ENCODE measurements at regions not wholly inside any gene's neighbourhood (a gene's known extent, or its start where the extent isn't known, plus 50 kb on each side); places are given as distances from the start of the nearest gene placed in this dataset.
A peak's percentile ranks its signal among the peaks of the same experiment; 100 is the strongest.
"Not testable (repeated sequence)": the region's sequence is repeated elsewhere in the genome, so short reads cannot be mapped to it uniquely, and the experiment has no call there.

DNA sequence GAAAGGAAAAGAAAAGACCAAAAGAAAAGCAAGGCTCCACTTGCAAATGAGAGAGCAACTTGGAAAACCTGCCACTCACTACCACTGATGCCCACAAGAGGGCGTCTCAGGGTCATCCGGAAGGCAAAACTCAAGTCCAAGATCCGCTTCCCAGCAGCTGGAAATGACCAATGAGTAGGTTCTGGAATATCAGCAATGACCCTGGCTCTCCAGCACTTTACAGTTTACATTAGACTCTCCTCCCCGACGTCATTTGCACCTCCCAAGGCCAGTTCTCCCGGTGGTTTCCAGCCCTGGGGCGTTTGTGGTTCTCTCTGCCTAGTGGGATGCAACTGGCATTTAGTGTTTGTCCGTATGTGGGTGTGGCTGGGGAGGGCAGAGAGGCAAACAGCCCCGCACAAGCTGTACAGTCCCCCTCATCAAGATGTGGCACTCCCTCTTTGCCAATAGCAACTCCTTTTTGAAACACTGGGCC lies 193.8 kb upstream of the ZNF618 start:
- no peak overlapping the region for H3K4me3 ChIP-seq (ENCODE audit: low read depth, low read length)
- DNase-seq (ENCODE audit: low read depth): peak; percentile 92
- TF ChIP-seq, protein P1, sequence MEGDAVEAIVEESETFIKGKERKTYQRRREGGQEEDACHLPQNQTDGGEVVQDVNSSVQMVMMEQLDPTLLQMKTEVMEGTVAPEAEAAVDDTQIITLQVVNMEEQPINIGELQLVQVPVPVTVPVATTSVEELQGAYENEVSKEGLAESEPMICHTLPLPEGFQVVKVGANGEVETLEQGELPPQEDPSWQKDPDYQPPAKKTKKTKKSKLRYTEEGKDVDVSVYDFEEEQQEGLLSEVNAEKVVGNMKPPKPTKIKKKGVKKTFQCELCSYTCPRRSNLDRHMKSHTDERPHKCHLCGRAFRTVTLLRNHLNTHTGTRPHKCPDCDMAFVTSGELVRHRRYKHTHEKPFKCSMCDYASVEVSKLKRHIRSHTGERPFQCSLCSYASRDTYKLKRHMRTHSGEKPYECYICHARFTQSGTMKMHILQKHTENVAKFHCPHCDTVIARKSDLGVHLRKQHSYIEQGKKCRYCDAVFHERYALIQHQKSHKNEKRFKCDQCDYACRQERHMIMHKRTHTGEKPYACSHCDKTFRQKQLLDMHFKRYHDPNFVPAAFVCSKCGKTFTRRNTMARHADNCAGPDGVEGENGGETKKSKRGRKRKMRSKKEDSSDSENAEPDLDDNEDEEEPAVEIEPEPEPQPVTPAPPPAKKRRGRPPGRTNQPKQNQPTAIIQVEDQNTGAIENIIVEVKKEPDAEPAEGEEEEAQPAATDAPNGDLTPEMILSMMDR (IDR thresholded peaks at IDR 0.05; ENCODE audit: insufficient read depth, low read depth, low read length): peak; percentile 96

DNA sequence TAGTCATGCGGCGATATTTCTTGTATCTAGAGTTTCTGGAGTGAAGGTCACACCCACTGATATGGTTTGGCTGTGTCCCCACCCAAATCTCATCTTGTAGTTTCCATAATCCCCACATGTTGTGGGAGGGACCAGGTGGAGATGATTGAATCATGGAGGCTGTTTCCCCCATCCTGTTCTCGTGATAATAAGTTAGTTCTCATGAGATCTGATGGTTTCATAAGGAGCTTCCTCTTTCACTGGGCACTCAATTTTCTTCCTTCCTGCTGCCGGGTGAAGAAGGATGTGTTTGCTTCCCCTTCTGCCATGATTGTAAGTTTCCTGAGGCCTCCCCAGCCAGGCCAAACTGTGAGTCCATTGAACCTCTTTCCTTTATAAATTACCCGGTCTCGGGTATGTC lies 190.5 kb upstream of the ZNF618 start:
- not testable (repeated sequence) for H3K4me3 ChIP-seq (ENCODE audit: low read depth, low read length); DNase-seq (ENCODE audit: low read depth)

DNA sequence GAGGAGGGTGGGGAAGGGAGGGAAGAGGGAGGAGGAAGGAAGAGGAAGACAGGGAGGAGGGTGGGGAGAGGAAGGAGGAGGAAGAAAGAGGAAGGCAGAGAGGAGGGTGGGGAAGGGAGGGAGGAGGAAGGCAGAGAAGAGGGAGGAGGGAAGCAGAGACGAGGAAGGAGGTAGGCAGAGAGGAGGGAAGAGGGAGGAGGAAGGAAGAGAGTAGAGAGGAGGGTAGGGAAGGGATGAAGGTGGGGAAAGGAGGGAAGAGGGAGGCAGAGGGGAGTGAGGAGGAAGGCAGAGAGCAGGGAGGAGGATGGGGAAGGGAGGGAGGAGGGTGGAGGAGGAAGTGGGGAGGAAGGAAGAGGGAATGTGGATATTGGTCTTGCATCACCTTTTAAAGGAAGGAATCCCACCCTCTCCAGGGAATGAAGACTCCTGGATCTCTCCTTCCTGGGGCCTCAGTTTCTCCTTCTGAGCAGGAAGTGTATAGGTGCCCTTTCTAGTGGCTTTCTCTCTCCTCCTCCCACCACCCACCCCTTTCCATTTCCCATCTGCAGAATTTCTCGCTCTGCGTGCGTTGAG lies 188.9 kb upstream of the ZNF618 start:
- TF ChIP-seq, protein P1 (IDR thresholded peaks at IDR 0.05; ENCODE audit: insufficient read depth, low read depth, low read length): no peak
- H3K4me3 ChIP-seq (ENCODE audit: low read depth, low read length): no peak overlapping the region
- no peak for DNase-seq (ENCODE audit: low read depth)

DNA sequence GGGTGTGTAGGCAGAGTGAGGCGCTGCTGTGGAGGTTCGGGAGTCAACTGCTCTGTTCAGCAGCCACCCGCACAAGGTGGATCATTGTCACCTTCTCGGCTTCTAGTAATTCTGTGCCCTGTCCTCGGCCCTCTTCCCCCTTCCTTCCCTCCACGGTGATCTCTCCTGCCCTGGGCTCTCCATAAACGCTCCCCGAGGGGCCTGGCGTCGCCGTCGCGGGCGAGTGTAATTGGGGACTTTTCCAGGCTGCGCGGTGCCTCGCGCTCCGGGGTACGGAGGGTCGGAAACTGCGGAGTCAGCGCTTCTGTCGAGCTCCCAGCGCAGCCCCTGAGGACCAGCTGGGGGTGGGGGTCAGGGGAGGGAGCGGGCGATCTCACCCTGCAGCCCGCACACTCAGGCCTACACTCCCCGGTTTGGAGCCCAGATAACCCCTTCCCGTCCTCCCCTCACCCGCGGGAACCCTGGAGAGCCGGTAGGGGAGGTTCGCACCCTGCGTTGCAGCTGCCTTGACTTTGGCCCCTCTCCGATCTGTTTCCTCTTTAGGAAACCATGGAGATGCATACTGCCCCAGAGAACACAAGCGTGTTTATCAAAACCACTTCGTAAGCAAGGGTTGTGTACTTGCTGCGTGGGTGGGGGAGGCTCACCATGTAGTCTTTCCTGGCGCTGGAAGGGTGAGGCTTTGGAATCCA lies 188.3 kb upstream of the ZNF618 start:
- TF ChIP-seq, protein P1 (IDR thresholded peaks at IDR 0.05; ENCODE audit: insufficient read depth, low read depth, low read length): no peak
- no peak overlapping the region for H3K4me3 ChIP-seq (ENCODE audit: low read depth, low read length)
- DNase-seq (ENCODE audit: low read depth): peak; percentile 37

GRCh38 chr9:113690055-113690740 lies 185.9 kb upstream of the ZNF618 start:
- TF ChIP-seq, protein P1 (IDR thresholded peaks at IDR 0.05; ENCODE audit: insufficient read depth, low read depth, low read length): no peak
- no peak overlapping the region for H3K4me3 ChIP-seq (ENCODE audit: low read depth, low read length)
- no peak for DNase-seq (ENCODE audit: low read depth)

GRCh38 chr9:113692256-113692655 lies 183.9 kb upstream of the ZNF618 start:
- H3K4me3 ChIP-seq (ENCODE audit: low read depth, low read length): no peak overlapping the region
- TF ChIP-seq, protein P1 (IDR thresholded peaks at IDR 0.05; ENCODE audit: insufficient read depth, low read depth, low read length): no peak
- DNase-seq (ENCODE audit: low read depth): peak; percentile 42

- DNase-seq (ENCODE audit: low read depth): no peak
- TF ChIP-seq, protein P1 (IDR thresholded peaks at IDR 0.05; ENCODE audit: insufficient read depth, low read depth, low read length): no peak
- no peak overlapping the region for H3K4me3 ChIP-seq (ENCODE audit: low read depth, low read length)
Observed at GRCh38 chr9:113694912-113695311, 181.2 kb upstream of the ZNF618 start.

Measured in fibroblast of villous mesenchyme (primary cell).